ENCODE measurements at regions not wholly inside any gene's neighbourhood (a gene's known extent, or its start where the extent isn't known, plus 50 kb on each side); places are given as distances from the start of the nearest gene placed in this dataset.

- no peak for TF ChIP-seq SIN3A (IDR thresholded peaks at IDR 0.05; ENCODE audit: borderline replicate concordance, insufficient read depth, low read depth, low read length)
- TF ChIP-seq POLR2AphosphoS5 (IDR thresholded peaks at IDR 0.05; ENCODE audit: low read depth, low read length) = no peak
- no peak for TF ChIP-seq CTCF (IDR thresholded peaks at IDR 0.05)
- TF ChIP-seq TCF7L2 (IDR thresholded peaks at IDR 0.05; ENCODE audit: low read depth, low read length) = no peak
These were observed 152.6 kb downstream of the XPNPEP1 start for GRCh38 chr10:109770663-109771062.

All from Panc1 (cell line).